ENCODE measurements at regions not wholly inside any gene's neighbourhood (a gene's known extent, or its start where the extent isn't known, plus 50 kb on each side); places are given as distances from the start of the nearest gene placed in this dataset.
"Not testable (repeated sequence)": the region's sequence is repeated elsewhere in the genome, so short reads cannot be mapped to it uniquely, and the experiment has no call there.

DNA sequence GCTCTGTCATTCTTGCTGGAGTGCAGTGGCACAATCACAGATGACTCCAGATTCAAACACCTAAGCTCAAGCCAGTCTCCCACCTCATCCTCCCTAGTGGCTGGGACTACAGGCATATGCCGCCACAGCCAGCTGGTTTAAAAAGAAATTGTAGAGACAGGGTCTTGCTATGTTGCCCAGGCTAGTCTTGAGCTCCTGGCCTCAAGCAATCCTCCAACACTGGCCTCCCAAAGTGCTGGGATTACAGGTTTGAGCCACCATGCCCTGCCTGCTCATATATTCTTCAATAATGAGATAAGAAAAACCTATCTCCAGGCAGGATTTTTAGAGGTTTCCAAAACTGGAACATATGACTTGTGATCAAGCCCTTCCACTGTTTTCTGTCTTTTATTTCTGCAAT lies 321.4 kb downstream of the CACNA1B start:
- not testable (repeated sequence) for ATAC-seq (ENCODE audit: poor library complexity)

DNA sequence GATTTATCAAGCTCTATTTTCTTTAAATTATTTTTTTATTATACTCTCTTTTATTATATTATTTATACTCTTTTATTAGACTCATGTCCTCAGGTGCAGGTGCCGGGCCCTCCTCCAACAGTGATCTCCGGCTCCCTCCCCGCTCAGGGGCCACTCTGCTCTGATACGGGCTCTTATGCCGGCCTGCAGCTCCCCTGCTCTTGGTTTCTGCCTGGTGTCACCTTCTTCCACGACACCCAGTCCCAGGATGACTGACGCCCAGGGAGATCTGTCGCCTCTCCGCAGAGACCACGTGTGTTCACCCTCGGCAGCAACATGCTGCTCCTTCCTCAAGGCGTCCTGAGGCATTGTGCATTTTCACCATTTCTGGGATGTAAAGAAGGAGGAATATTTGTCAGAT lies 322.3 kb downstream of the CACNA1B start:
- DNase-seq; H3K4me3 Mint-ChIP-seq; H3K4me1 ChIP-seq (ENCODE audit: insufficient read depth, low read length); ATAC-seq (ENCODE audit: poor library complexity); H3K4me1 Mint-ChIP-seq (ENCODE audit: low read depth); intact Hi-C loops (cut with DNase I, micrococcal nuclease); H3K27ac Mint-ChIP-seq; H3K27me3 ChIP-seq (ENCODE audit: control insufficient read depth in 1 of 2, insufficient read depth in 2 of 2, low read length in 2 of 2); CTCF ChIA-PET; H3K4me3 ChIP-seq (ENCODE audit: low read length); H3K9me3 Mint-ChIP-seq; H3K9me3 ChIP-seq (ENCODE audit: control insufficient read depth in 1 of 2, insufficient read depth in 1 of 2, low read length in 2 of 2); H3K27ac ChIP-seq (ENCODE audit: low read depth in 1 of 2, low read length in 2 of 2); H3K36me3 ChIP-seq (ENCODE audit: insufficient read depth, low read length); H3K36me3 Mint-ChIP-seq (ENCODE audit: low read depth); POLR2A ChIA-PET: not testable (repeated sequence)
- H3K27me3 Mint-ChIP-seq, result peaks cover 14% of the 10 kb centered on the region

More for the DNA sequence above, 321.4 kb downstream of the CACNA1B start:
- H3K27ac Mint-ChIP-seq; H3K4me3 ChIP-seq (ENCODE audit: low read length); H3K27ac ChIP-seq (ENCODE audit: low read depth in 1 of 2, low read length in 2 of 2); H3K36me3 ChIP-seq (ENCODE audit: insufficient read depth, low read length); DNase-seq; H3K36me3 Mint-ChIP-seq (ENCODE audit: low read depth); POLR2A ChIA-PET; CTCF ChIA-PET; intact Hi-C loops (cut with DNase I, micrococcal nuclease); H3K9me3 ChIP-seq (ENCODE audit: control insufficient read depth in 1 of 2, insufficient read depth in 1 of 2, low read length in 2 of 2); H3K27me3 ChIP-seq (ENCODE audit: control insufficient read depth in 1 of 2, insufficient read depth in 2 of 2, low read length in 2 of 2); H3K4me1 Mint-ChIP-seq (ENCODE audit: low read depth); H3K4me1 ChIP-seq (ENCODE audit: insufficient read depth, low read length); H3K9me3 Mint-ChIP-seq; H3K4me3 Mint-ChIP-seq: not testable (repeated sequence)
- H3K27me3 Mint-ChIP-seq, result peaks cover 14% of the 10 kb centered on the region

DNA sequence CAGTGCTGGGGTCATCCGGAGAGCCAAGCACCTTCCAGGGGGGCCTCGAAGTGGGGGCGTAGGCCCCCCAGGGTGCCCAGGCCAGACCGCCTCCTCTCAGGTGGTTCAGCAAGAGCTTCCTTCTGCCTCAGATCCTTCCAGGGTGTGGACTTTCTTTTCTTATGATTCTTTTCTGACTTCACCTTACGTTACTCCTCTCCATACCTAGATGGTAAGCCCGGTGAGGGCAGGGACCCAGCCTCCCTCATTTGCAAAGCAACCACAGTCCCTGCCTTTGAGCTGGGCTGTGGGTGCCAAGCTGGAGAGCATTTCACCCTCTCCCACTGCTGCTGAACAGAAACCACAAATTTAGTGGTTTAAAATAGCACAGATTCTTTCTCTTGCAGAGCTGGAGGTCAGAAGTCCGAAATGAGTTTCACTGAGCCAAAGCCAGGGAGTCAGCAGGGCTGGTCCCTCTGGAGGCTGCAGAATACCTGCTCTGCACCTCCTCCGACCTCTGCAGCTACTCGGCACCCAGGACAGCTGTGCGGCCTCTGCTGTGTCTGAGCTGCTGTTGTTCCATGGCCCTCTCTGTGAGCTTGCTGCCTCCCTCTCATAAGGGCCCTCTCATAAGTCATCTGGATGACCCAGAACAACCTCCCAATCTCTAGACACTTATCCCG lies 323.0 kb downstream of the CACNA1B start:
- POLR2A ChIA-PET; H3K4me1 Mint-ChIP-seq (ENCODE audit: low read depth); H3K4me1 ChIP-seq (ENCODE audit: insufficient read depth, low read length); H3K9me3 ChIP-seq (ENCODE audit: control insufficient read depth in 1 of 2, insufficient read depth in 1 of 2, low read length in 2 of 2); H3K4me3 Mint-ChIP-seq; H3K27ac ChIP-seq (ENCODE audit: low read depth in 1 of 2, low read length in 2 of 2); CTCF ChIA-PET; H3K36me3 Mint-ChIP-seq (ENCODE audit: low read depth); H3K9me3 Mint-ChIP-seq; intact Hi-C loops (cut with DNase I, micrococcal nuclease); H3K27ac Mint-ChIP-seq; H3K27me3 ChIP-seq (ENCODE audit: control insufficient read depth in 1 of 2, insufficient read depth in 2 of 2, low read length in 2 of 2); ATAC-seq (ENCODE audit: poor library complexity); H3K4me3 ChIP-seq (ENCODE audit: low read length); H3K36me3 ChIP-seq (ENCODE audit: insufficient read depth, low read length); DNase-seq: not testable (repeated sequence)
- peaks cover 14% of the 10 kb centered on the region for H3K27me3 Mint-ChIP-seq

DNA sequence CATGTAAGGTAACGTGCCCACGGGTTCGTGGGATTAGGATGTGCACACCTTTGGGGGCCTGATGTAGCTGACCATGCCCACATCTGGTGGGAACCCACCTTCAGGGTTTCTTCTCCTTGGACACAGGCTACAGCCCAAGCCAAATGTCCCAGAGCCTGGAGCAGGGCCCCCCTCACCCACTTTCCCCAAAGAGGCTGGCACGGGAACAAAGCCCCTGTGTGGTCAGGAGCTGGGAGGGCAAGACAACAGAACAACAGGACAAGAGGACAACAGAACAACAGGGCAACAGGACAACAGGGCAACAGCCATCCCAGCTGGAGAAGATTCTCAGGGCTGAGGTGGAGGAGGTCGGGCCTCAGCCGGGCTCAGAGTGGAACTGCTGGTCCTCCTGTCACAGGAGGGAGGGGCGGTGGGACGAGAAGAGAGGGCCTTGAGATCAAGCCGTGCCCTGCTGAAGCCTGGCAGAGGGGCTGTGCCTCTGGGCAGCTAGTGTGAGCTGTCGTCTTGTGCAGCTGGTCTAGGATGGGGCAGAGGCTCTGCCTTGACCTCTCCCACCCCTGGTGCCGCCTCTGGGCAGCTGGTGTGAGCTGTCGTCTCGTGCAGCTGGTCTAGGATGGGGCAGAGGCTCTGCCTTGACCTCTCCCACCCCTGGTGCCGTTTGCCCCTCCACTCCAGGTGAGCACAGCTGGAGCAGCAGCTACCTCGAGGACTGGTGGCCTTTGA lies 323.7 kb downstream of the CACNA1B start:
- H3K9me3 Mint-ChIP-seq; H3K4me1 Mint-ChIP-seq (ENCODE audit: low read depth); ATAC-seq (ENCODE audit: poor library complexity); H3K4me3 ChIP-seq (ENCODE audit: low read length); H3K36me3 ChIP-seq (ENCODE audit: insufficient read depth, low read length); CTCF ChIA-PET; H3K27ac Mint-ChIP-seq; POLR2A ChIA-PET; DNase-seq; H3K4me1 ChIP-seq (ENCODE audit: insufficient read depth, low read length); H3K27ac ChIP-seq (ENCODE audit: low read depth in 1 of 2, low read length in 2 of 2); H3K4me3 Mint-ChIP-seq; H3K27me3 ChIP-seq (ENCODE audit: control insufficient read depth in 1 of 2, insufficient read depth in 2 of 2, low read length in 2 of 2); H3K36me3 Mint-ChIP-seq (ENCODE audit: low read depth); H3K9me3 ChIP-seq (ENCODE audit: control insufficient read depth in 1 of 2, insufficient read depth in 1 of 2, low read length in 2 of 2); intact Hi-C loops (cut with DNase I, micrococcal nuclease): not testable (repeated sequence)
- H3K27me3 Mint-ChIP-seq, result peaks cover 14% of the 10 kb centered on the region

DNA sequence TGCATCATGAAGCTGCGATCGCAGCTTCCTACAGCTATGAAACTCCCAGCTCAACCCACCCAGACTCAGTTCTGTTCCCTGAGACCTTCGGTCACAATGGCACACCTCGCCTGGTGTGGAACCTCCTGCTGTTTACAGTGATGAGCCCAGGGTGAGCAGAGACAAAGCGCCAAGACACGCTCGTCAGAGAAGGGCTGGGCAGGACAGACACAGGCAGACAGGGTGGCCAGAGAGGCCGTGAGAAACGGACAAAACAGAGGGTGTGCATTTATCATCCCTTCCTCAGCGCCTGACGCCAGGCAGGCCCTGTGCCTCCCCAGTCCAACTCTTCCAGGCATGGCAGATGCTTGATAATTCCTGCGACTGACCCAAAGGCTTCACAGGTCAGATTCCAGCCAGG lies 324.5 kb downstream of the CACNA1B start:
- H3K4me1 Mint-ChIP-seq (ENCODE audit: low read depth); H3K36me3 ChIP-seq (ENCODE audit: insufficient read depth, low read length); H3K36me3 Mint-ChIP-seq (ENCODE audit: low read depth); CTCF ChIA-PET; intact Hi-C loops (cut with DNase I, micrococcal nuclease); ATAC-seq (ENCODE audit: poor library complexity); DNase-seq; H3K27ac ChIP-seq (ENCODE audit: low read depth in 1 of 2, low read length in 2 of 2); H3K4me3 Mint-ChIP-seq; H3K4me1 ChIP-seq (ENCODE audit: insufficient read depth, low read length); H3K4me3 ChIP-seq (ENCODE audit: low read length); H3K9me3 ChIP-seq (ENCODE audit: control insufficient read depth in 1 of 2, insufficient read depth in 1 of 2, low read length in 2 of 2); H3K27me3 ChIP-seq (ENCODE audit: control insufficient read depth in 1 of 2, insufficient read depth in 2 of 2, low read length in 2 of 2); POLR2A ChIA-PET; H3K9me3 Mint-ChIP-seq; H3K27ac Mint-ChIP-seq: not testable (repeated sequence)
- H3K27me3 Mint-ChIP-seq, result peaks cover 14% of the 10 kb centered on the region

DNA sequence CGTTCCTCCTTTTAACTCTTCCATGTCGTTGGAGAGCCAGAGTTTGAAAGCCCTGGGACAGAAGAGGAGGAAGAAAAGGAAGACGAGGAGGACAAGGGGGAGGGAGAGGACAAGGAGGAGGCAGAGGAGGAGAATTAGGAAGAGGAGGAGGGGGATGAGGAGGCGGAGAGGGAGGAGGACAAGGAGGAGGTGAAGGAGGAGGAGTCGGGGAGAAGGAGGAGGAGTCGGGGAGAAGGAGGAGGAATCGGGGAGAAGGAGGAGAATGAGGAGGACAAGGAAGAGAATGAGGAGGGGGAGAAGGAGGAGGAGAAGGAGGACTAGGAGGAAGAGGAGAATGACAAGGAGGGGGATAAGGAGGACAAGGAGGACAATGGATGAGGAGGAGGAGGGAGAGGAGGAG lies 325.7 kb downstream of the CACNA1B start:
- H3K27ac ChIP-seq (ENCODE audit: low read depth in 1 of 2, low read length in 2 of 2); DNase-seq; H3K9me3 Mint-ChIP-seq; H3K4me1 ChIP-seq (ENCODE audit: insufficient read depth, low read length); H3K27ac Mint-ChIP-seq; H3K27me3 Mint-ChIP-seq; POLR2A ChIA-PET; intact Hi-C loops (cut with DNase I, micrococcal nuclease); H3K4me3 ChIP-seq (ENCODE audit: low read length); H3K27me3 ChIP-seq (ENCODE audit: control insufficient read depth in 1 of 2, insufficient read depth in 2 of 2, low read length in 2 of 2); H3K4me1 Mint-ChIP-seq (ENCODE audit: low read depth); H3K4me3 Mint-ChIP-seq; ATAC-seq (ENCODE audit: poor library complexity); H3K36me3 Mint-ChIP-seq (ENCODE audit: low read depth); H3K9me3 ChIP-seq (ENCODE audit: control insufficient read depth in 1 of 2, insufficient read depth in 1 of 2, low read length in 2 of 2); H3K36me3 ChIP-seq (ENCODE audit: insufficient read depth, low read length); CTCF ChIA-PET: not testable (repeated sequence)

DNA sequence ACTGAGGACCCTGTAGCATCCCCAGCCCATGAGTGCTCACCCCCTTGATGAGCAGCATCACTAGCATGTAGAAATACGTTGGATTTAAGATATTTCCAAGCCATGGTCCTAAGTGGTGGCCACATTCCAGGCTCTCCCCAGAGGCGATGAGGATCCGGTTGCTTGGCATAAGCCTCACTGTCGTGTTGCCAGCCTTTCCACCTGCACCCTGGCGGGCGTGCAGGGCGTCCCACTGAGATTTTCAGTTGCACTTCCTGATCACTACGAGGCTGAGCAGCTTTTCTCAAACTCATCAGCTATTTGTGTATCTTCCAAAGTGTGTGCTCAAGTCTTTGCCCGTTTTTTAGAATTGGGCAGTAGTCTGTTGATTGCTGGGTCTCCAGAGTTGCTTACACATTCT lies 326.3 kb downstream of the CACNA1B start:
- intact Hi-C loops (cut with DNase I, micrococcal nuclease); H3K36me3 Mint-ChIP-seq (ENCODE audit: low read depth); H3K27ac ChIP-seq (ENCODE audit: low read depth in 1 of 2, low read length in 2 of 2); CTCF ChIA-PET; H3K36me3 ChIP-seq (ENCODE audit: insufficient read depth, low read length); H3K4me3 ChIP-seq (ENCODE audit: low read length); H3K27me3 ChIP-seq (ENCODE audit: control insufficient read depth in 1 of 2, insufficient read depth in 2 of 2, low read length in 2 of 2); H3K27ac Mint-ChIP-seq; H3K4me1 ChIP-seq (ENCODE audit: insufficient read depth, low read length); H3K9me3 ChIP-seq (ENCODE audit: control insufficient read depth in 1 of 2, insufficient read depth in 1 of 2, low read length in 2 of 2); H3K4me1 Mint-ChIP-seq (ENCODE audit: low read depth); DNase-seq; ATAC-seq (ENCODE audit: poor library complexity); H3K4me3 Mint-ChIP-seq; H3K27me3 Mint-ChIP-seq; H3K9me3 Mint-ChIP-seq; POLR2A ChIA-PET: not testable (repeated sequence)

All from CD4-positive, alpha-beta T cell (primary cell).